DND-41 (cell line): ENCODE measurements at regions not wholly inside any gene's neighbourhood (a gene's known extent, or its start where the extent isn't known, plus 50 kb on each side); places are given as distances from the start of the nearest gene placed in this dataset.
"Not testable (repeated sequence)": the region's sequence is repeated elsewhere in the genome, so short reads cannot be mapped to it uniquely, and the experiment has no call there.

Experiments
- EZH2 ChIP-seq: IDR thresholded peaks from 3 replicates; pipeline ENCODE4 v1.6.1; 2012; ENCODE audit warnings: borderline replicate concordance, low read depth, mild to moderate bottlenecking, moderate library complexity, low read length, inconsistent platforms; ENCODE audit not compliant: severe bottlenecking
- TF ChIP-seq, protein P1 (sequence below): IDR thresholded peaks from 2 replicates; pipeline ENCODE4 v1.5.1; 2012; ENCODE audit warnings: borderline replicate concordance, low read length, moderate library complexity, mild to moderate bottlenecking; ENCODE audit not compliant: poor library complexity, severe bottlenecking; ENCODE audit errors: extremely low read depth

DNA sequence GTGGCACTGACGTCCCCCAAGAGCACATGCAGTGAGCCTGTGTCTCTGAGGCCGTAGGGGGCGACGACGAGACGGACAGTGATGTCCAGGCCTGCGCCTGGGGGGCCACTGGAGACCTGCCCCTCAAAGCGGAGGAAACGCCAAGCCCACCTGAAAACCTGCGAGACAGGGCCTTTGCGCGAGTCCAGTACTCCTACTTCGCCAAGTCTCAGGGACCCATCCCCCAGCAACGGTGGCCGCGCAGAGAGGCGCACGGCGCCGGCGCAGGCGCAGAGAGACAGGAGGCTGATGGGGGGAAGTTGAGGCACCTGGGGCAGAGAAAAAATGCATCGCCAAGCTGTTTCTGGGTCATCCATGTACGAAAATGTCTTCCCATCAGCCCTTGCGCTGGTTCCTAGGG, 1580.6 kb downstream of the FOXD4L5 start:
- TF ChIP-seq, protein P1, sequence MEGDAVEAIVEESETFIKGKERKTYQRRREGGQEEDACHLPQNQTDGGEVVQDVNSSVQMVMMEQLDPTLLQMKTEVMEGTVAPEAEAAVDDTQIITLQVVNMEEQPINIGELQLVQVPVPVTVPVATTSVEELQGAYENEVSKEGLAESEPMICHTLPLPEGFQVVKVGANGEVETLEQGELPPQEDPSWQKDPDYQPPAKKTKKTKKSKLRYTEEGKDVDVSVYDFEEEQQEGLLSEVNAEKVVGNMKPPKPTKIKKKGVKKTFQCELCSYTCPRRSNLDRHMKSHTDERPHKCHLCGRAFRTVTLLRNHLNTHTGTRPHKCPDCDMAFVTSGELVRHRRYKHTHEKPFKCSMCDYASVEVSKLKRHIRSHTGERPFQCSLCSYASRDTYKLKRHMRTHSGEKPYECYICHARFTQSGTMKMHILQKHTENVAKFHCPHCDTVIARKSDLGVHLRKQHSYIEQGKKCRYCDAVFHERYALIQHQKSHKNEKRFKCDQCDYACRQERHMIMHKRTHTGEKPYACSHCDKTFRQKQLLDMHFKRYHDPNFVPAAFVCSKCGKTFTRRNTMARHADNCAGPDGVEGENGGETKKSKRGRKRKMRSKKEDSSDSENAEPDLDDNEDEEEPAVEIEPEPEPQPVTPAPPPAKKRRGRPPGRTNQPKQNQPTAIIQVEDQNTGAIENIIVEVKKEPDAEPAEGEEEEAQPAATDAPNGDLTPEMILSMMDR = not testable (repeated sequence)
- TF ChIP-seq EZH2 = not testable (repeated sequence)
